Kidney (tissue), 13 donors: ENCODE measurements at regions not wholly inside any gene's neighbourhood (a gene's known extent, or its start where the extent isn't known, plus 50 kb on each side); places are given as distances from the start of the nearest gene placed in this dataset.

Experiments
- DNase-seq, 5 donors: peaks; one replicate each; pipeline ENCODE4 v3.0.0-alpha.2; 2013 to 2020
- FAIRE-seq: peaks from 2 replicates; lab custom pipeline; 2012; peaks lifted over from hg19 to GRCh38; lab: Jason Lieb, UNC
- H3K27ac ChIP-seq, 2 donors: one replicate each; pipeline ENCODE4 v1.7.0; 2013; ENCODE audit warnings: low read depth in 2 of 2, low read length in 2 of 2, inconsistent platforms in 1 of 2
- H3K27me3 ChIP-seq: one replicate; pipeline ENCODE4 v1.7.1; 2013; ENCODE audit warnings: low read length, inconsistent platforms; ENCODE audit not compliant: control insufficient read depth, insufficient read depth
- H3K36me3 ChIP-seq, 3 donors: one replicate each; pipeline versions ENCODE4 v1.7.0 to v1.7.1; 2013; ENCODE audit warnings: low read length in 3 of 3, control low read depth in 1 of 3, inconsistent platforms in 1 of 3; ENCODE audit not compliant: insufficient read depth in 3 of 3, control insufficient read depth in 2 of 3
- H3K4me1 ChIP-seq, 3 donors: one replicate each; pipeline versions ENCODE4 v1.7.0 to v1.7.1; 2013; ENCODE audit warnings: low read length in 3 of 3, inconsistent platforms in 1 of 3, low read depth in 1 of 3; ENCODE audit not compliant: control insufficient read depth in 2 of 3, insufficient read depth in 2 of 3
- H3K4me3 ChIP-seq, 3 donors: one replicate each; pipeline versions ENCODE4 v1.7.0 to v1.8.1; 2013; ENCODE audit warnings: low read length in 3 of 3, control low read depth in 1 of 3, inconsistent platforms in 1 of 3
- H3K9ac ChIP-seq, 3 donors: one replicate each; pipeline versions ENCODE4 v1.7.0 to v1.7.1; 2013; ENCODE audit warnings: low read length in 3 of 3, control low read depth in 1 of 3, inconsistent platforms in 1 of 3
- H3K9me3 ChIP-seq, 3 donors: one replicate each; pipeline versions ENCODE4 v1.7.0 to v1.7.1; 2013; ENCODE audit warnings: low read length in 3 of 3, control low read depth in 1 of 3, inconsistent platforms in 1 of 3; ENCODE audit not compliant: control insufficient read depth in 2 of 3, insufficient read depth in 1 of 3
- CTCF ChIP-seq: IDR thresholded peaks from 3 replicates; pipeline ENCODE4 v1.5.1; 2012; ENCODE audit warnings: mild to moderate bottlenecking, moderate library complexity, borderline replicate concordance; ENCODE audit not compliant: insufficient read depth; ENCODE audit errors: extremely low read depth
- intact Hi-C: fragments of 100-400 bp; cut with DNase I; formaldehyde crosslinking; loops from one replicate; pipeline ENCODE4 v1.11.1; 2022
- donor health status: control.
- donor health status: control.
- donor health status: control.
- donor health status: control.
- donor health status: control.
- donor health status: DM: yes; HTN: yes; CAD: no.
- donor health status: Normal renal cell carcinoma (clear cell type).

- FAIRE-seq, result no peak
- intact Hi-C loops, result no loop called here
- peaks cover 0 to 3% (median 0%) of the 10 kb centered on the region in 3 donors for H3K9me3 ChIP-seq
Observed at GRCh38 chr7:125857606-125858005, 928.0 kb upstream of the POT1 start.

GRCh38 chr7:125848157-125848556 lies 918.5 kb upstream of the POT1 start:
- Histone ChIP-seq H3K4me1 (no peaks in the 10 kb centered on the region), H3K9ac (no peak overlapping the region), H3K36me3 (no peaks in the 10 kb centered on the region), H3K27me3 (no peaks in the 10 kb centered on the region), H3K27ac (no peak overlapping the region), H3K9me3 (peaks cover 0 to 2% (median 0%) of the 10 kb centered on the region in 3 donors), H3K4me3 (no peak overlapping the region)
- no peak for TF ChIP-seq CTCF
- intact Hi-C loops, result no loop called here
- FAIRE-seq (no peak), DNase-seq (no peak)

More at GRCh38 chr7:125857606-125858005, 928.0 kb upstream of the POT1 start:
- no peak overlapping the region for H3K9ac ChIP-seq
- DNase-seq, result no peak
- H3K36me3 ChIP-seq, result no peaks in the 10 kb centered on the region
- H3K27ac ChIP-seq, result no peak overlapping the region
- no peak overlapping the region for H3K4me3 ChIP-seq
- TF ChIP-seq CTCF, result no peak
- no peaks in the 10 kb centered on the region for H3K27me3 ChIP-seq
- H3K4me1 ChIP-seq, result no peaks in the 10 kb centered on the region

GRCh38 chr7:125847692-125848091 lies 918.1 kb upstream of the POT1 start:
- Histone ChIP-seq H3K4me1 (no peaks in the 10 kb centered on the region), H3K36me3 (no peaks in the 10 kb centered on the region), H3K9ac (no peak overlapping the region), H3K27ac (no peak overlapping the region), H3K27me3 (no peaks in the 10 kb centered on the region), H3K4me3 (no peak overlapping the region), H3K9me3 (peaks cover 0 to 2% (median 0%) of the 10 kb centered on the region in 3 donors)
- TF ChIP-seq CTCF, result no peak
- FAIRE-seq (no peak), DNase-seq (peak in 1 of 5 donors; percentile 0)
- intact Hi-C loops, result no loop called here

- Histone ChIP-seq H3K4me3 (no peak overlapping the region), H3K36me3 (no peaks in the 10 kb centered on the region), H3K27me3 (no peaks in the 10 kb centered on the region), H3K9ac (no peak overlapping the region), H3K4me1 (no peaks in the 10 kb centered on the region), H3K9me3 (peaks cover 0 to 2% (median 0%) of the 10 kb centered on the region in 3 donors), H3K27ac (no peak overlapping the region)
- no peak for TF ChIP-seq CTCF
- no peak for FAIRE-seq
- no peak for DNase-seq
- intact Hi-C loops, result no loop called here
Observed at GRCh38 chr7:125847055-125847454, 917.4 kb upstream of the POT1 start.
